GM18858 (cell line): ENCODE measurements at regions not wholly inside any gene's neighbourhood (a gene's known extent, or its start where the extent isn't known, plus 50 kb on each side); places are given as distances from the start of the nearest gene placed in this dataset.
A peak's percentile ranks its signal among the peaks of the same experiment; 100 is the strongest.
"Not testable (repeated sequence)": the region's sequence is repeated elsewhere in the genome, so short reads cannot be mapped to it uniquely, and the experiment has no call there.

Source experiments
- ATAC-seq: cut with Tn5 transposase; IDR thresholded peaks from one replicate; pipeline ENCODE4 v1.9.1; 2021; ENCODE audit not compliant: unreplicated experiment

DNA sequence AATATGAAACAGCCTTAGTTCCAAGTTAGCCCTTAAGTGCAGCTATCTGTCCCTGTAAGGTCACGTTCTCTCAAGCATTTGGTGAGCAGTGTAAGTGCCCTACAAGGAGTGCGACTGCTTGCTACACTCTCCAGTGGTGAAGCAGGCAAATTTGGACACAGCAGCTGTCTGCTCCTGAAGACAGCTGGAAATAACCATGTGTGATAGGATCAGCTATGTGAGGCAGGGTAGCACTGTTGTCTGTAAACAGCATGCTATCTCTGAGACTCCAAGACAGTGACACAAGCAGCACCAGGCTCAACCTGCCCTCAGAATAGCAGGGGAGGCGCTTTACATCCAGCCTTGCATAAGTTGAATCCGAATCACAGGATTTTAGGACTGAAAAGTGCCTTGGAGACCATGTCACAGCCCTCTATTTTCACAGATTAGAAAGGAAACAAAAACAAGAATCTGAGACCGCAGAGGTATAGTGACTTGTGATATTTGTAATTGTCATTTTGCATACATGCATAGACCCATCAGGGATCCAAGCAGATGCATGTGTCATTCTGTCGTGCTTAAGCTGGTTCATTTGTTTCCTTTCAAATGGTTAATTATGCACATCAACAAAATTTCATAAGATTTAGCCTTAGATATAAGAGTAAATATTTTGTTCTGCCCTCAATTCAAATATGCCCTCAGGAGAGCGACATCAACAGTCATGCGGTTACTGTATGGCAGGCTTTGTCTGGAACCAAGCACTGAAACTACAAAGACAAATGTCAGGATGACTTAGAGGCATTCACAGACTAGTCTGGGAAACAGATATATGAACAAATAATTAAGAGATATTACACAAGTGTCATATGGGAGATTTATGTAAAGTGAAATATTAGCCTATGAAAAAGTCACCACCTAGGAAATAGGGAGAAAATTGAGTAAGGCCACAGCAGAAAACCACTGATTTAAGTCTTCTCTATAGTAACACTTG, 134.9 kb upstream of the NRIP1 start:
- ATAC-seq = no peak

DNA sequence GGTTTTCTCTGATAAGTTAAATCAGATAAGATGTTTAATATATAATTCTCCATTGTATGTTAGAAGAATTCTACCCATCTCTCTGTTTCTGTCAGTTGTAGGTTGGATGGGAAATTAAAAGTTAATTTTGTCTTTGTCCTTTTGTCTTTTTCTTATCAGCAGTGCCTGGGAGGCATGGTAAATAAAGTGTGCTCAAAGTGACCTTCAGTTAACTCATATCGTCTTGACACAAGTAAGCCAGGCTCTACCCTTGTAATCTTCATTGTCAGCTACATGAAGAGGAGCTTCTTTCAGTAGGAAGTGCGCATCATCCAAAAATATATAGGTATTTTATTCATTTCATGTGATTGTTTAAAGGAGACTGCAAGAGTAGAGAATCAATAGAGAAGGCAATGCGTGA, 138.9 kb upstream of the NRIP1 start:
- no peak for ATAC-seq

DNA sequence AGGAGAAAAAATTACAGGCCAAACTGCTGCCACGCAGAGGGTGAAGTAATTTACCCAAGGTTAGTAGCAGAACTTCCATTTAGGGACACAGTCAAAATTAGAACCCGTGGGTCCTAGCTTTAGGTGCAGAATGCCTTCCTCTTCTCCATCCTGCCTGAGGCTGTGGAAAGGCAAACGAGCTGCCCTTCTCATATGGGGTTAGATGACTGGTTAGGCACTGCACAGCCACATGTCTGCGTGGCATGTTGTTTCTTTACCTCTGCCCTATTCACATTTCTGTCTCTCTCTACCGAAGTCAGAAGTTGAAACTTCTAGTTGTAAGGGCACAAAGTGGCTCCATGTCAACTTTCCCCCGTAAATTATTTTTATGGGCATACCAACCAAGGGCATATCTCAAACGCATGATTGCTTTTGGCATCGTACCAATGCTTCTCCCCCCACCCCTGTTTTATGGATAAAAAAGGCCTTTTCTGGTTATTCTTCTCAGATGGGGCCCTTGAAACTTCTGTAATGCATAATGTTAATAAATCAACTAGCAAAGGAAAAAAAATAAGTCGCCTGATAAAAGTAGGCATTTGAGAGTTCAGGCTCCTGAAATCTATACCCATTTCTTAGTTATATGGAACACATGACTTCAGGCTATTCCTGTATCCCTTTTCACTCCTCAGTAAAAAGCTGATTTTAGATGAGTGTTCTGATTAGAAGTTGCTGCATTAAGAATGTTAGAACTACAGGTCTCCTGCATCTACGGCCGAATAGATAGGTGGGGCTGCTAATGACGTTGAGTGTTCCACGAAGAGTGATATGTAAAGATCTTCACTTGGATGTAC, 139.6 kb upstream of the NRIP1 start:
- ATAC-seq = no peak

DNA sequence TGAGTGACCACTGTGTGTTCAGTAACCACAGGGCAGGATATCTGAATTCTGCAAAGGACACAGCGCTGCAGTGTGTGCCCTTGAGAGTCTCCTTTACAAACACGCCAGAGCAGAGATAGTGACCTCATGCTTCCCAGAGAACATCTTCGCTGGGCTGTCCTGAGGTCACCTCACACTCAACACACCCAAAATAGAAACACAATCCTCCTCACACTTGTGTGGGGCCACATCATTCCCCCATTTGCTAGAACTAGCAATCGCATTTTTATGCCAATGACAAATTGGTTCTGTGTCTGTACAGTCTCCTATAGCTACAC, 140.1 kb upstream of the NRIP1 start:
- ATAC-seq = no peak

DNA sequence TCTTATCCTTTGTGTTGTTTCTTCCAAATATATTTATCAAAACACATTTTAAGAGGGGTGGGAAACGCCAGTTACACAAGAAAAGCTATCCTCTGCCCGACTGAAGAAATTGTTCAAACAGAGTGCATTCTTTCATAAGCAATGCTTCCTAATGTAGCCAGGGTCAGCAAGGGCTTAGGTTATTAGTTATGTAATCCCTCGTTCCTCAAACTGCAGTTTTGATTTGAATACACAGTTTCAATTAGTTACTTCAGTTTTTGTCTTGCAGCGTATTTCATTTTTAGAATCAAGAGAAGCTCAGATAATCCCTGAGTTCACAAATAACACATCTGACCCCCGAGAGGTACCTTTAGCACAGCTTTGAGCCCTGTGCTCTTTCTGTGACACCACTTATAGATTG, 141.7 kb upstream of the NRIP1 start:
- peak; percentile 96 for ATAC-seq

DNA sequence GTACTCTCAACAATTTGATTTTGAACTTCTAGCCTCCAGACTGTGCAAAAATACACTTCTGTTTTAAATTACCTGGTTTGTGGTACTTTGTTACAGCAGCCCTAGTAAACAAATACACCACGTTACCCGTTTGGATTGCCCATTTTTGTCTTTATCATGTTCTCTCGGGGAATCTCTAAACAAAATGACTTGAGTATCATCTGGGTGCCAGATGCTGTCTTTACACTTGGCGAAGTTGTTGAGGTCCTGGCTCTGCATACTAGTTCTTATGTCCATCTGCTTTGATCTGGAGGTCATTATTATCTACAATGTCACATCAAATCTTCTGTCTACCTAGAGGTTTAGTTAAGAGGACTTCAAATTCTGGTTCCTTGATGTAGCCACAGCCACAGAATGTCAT, 142.4 kb upstream of the NRIP1 start:
- no peak for ATAC-seq

DNA sequence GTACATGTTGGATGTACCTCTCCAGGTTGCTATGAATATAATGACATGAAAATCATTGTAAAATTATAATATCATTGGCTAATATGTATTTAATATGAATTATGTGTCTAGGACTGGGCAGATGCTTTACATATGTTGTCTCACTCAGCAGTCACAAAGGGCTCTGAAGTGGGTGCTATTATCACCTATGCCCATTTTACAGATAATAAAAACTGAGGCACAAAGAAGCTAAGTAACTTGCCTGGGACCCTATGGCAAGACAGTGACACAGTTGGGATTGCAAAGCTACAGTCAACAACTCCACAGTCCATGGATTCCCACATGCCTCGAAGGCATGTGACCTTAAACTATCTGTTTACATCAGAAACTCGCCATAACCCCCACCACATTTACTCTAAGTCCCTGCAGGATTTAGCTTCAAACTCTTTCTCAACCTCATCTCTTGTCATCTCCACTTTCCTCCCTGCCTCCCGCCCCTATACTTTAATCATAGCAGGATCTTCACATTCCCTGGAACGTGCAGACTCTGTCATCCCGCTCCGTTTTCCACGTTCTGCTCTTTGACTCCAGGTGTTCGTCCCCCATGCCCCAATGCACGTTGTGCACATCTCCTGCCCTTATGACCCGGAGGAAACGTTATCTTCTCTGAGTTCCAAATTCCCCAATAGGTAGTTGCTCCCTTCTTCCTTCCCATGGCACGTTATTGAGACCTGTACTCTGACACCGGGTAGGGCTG, 143.0 kb upstream of the NRIP1 start:
- no peak for ATAC-seq

DNA sequence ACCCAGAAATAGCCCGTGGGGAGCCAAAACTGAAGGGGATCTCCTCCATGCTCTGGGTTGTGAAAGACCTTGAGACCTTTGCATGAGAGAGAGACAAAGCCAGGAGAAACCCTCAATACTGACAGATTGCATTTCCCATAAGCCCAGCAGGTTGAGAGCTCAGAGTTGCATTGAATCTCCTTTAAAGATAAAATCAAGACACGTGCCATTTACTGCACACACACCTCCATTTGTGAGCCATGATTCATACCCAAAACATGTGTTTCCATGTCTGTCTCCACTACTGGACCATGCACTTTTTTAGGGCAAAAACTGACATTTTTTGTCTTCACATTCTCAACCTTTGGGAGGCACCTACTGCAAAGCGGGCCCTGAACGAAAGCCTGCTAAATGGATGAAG, 144.0 kb upstream of the NRIP1 start:
- ATAC-seq = no peak

DNA sequence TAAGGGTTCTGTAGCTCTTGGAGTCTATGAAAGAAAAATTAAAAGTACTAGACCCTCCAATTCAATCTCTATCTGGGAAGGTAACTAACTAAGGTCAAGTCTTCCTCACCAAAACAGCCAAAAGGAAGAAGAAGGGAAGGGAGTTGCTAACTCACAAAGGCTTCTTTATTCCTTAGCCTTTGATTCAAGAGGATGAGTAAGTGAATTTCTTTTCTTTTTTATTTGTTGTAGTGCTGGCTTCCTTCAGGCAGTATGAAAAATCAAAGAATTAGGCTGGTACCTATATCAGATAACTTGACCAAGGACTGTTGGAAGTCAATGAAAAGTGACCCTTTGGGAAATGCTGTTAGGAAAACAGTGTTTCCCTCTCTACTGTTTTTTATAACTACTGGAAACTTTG, 144.4 kb upstream of the NRIP1 start:
- ATAC-seq = no peak

DNA sequence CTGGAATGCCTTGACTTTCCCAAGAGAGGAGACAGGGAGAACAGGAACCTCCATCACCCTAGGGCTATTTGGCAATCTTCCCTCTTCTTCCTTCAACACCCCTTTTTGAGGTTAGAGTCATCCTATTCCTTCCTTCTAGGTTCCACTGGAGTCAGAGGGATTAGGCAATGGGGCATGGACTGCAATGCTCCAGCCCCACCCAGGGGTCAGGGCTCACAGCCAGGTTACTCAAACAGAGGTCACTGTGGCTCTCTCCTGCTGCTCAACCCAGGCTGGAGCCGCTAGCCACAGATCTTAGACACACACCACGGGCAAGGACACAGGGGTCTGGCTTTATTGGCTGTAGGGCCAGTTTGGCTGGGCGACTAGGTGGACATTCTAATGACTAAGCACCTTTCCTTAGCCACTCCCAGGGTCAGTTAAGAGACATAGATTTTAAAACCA, 145.5 kb upstream of the NRIP1 start:
- ATAC-seq = no peak

DNA sequence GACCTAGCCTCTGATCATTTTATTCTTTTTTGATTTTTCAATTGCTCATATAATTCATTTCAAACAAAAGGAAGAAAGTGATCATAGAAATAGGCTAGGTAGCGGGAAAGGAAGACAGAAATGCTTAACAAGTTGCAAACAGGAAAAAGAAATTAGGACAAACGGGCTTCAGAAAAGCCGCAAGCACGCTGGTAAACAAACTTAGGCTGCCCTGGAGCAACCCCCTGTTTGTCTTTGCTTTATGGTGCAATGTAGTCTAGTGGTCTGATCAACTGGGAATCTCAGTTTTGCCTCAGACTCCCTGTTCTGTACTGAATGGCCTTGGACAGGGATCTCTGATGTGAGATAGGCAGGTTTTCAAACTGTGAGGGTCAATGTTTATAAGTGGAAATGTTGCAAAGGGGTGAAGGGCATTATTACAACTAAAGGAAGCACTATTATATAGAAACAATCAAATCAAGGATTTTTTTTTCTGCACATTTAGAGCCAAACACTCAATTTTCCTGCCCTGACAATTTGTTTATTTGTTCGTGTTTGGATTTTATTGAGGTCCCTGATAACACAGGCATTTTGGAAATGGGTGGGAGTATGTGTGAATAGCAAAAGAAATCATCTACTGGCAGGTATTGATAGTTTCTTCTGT, 146.8 kb upstream of the NRIP1 start:
- no peak for ATAC-seq

DNA sequence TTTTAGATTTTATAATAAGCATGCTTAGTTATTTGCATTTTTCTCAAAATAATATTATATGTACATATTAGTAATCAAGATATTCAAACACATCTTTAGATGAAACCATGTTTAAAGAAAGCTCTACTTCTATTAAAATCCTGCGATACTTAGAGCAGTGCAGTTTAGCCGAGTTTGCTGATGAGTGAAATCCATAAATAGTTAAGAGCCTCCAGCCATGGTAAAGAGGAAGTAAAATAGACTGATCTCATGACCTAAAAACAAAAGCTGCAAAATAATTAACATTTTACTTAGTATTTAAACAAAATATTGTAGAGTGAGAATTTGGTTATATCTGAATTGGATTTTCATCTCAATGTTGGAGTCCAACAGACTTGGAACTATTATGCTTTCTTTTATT, 147.4 kb upstream of the NRIP1 start:
- no peak for ATAC-seq

DNA sequence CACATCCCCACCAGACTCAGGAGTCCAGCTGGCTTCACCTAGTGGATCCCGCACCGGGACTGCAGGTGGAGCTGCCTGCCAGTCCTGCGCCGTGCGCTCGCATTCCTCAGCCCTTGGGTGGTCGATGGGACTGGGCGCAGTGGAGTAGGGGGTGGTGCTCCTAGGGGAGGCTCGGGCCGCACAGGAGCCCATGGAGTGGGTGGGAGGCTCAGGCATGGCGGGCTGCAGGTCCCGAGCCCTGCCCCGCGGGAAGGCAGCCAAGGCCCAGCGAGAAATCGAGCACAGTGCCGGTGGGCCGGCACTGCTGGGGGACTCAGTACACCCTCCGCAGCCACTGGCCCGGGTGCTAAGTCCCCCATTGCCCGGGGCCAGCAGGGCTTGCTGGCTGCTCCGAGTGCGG, 153.7 kb upstream of the NRIP1 start:
- ATAC-seq = not testable (repeated sequence)

DNA sequence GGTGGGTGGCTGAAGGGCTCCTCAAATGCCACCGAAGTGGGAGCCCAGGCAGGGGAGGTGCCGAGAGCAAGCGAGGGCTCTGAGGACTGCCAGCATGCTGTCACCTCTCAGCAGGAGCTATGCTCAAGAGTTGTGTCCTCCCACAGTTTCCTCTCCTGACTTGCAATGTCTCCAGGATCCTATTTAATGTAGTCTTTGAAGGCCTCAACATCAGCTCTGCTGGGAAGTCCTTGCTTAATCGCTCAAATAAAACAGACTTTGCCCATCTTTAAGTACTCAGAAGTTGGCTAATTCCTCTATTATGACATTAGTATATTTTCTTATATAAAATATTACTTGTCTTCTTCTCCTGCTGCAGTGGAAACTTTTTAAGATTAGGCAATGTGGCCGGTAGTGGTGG, 154.2 kb upstream of the NRIP1 start:
- ATAC-seq = no peak

DNA sequence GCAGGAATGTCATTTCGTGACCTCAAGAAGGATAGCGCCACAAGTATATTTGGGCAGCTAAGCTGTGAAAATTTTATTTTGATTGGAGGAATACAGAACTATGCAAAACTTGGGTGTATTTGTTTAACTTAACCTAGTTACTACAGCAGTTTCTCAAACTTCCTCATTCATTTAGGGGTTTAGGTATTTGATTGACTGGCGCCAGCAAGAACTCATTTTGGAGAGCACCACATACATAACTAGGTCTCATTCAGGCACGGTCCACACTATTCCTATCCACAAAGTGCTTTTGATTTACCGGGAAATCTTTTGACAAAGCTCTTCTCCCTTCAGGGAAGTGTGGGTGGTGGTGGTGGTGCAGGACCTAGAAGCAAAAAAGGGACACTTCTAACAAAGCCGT, 155.1 kb upstream of the NRIP1 start:
- ATAC-seq = no peak

DNA sequence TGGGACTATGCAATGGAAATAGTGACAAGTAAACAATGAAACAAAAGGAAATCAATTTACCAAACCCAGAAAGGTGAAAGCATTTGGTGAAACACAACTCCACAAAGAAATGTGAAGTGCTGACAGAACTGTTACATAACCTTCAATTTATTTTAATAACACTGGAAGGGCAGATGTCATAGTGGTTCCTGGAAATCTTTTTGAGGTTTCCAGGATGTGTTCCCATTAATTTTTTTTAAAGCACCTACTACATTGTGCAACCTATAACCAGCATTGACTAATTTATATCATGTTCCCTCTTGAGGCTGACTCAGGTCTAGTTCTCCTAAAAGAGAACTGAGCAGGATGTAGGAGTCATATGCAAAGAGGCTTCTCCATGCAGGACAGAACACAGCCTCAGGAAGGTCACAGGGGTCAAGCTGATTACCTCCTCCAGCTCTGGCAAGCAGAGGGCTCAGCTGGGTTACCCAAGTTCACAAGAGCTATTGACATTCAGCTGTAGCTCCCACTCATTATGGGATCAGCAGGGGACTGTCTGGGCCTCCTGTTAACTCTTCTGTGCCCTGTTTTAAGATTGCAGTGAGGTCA, 157.1 kb upstream of the NRIP1 start:
- ATAC-seq = peak; percentile 49

DNA sequence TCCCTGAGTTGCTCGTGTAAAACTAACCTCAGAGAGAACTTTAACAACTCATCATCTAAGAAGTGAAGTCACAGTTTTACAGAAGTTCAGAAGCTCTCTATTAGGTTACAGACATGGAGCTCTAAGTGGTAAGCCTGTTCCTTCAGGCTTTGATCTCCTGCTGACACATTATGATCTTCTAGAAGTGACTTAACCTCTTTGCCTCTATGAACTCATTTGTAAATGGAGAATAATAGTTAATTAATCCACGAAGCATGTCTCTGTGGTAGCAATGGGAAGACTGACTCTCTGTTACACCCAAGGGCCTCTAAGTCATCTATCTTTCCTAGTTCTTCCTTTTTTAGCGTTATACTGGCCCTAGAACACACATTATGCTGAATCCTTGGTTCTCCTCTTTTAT, 157.9 kb upstream of the NRIP1 start:
- ATAC-seq = no peak

DNA sequence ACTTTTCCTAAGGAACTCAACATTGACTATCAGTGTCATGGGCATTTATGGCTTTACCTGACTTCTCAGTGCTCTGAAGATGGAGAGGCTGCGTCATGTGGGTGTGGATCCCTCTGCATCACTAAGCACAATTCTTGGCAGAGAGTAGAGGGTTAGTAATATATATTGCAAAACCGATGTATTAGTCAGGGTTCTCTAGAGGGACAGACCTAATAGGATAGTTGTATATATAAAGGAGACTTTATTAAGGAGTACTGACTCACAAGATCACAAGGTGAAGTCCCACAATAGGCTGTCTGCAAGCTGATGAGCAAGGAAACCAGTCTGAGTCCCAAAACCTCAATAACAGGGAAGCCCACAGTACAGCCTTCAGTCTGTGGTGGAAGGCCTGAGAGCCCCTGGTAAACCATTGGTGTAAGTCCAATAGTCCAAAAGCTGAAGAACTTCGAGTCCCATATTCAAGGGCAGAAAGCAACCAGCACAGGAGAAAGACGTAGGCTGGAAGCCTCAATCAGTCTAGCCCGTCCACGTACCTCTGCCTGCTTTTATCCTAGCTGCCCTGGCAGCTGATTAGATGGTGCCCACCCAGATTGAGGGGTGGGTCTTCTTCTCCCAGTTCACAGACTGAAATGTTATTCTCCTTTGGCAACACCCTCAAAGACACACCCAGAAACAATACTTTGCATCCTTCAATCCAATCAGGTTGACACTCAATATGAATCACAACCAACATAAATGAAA, 159.7 kb upstream of the NRIP1 start:
- no peak for ATAC-seq

DNA sequence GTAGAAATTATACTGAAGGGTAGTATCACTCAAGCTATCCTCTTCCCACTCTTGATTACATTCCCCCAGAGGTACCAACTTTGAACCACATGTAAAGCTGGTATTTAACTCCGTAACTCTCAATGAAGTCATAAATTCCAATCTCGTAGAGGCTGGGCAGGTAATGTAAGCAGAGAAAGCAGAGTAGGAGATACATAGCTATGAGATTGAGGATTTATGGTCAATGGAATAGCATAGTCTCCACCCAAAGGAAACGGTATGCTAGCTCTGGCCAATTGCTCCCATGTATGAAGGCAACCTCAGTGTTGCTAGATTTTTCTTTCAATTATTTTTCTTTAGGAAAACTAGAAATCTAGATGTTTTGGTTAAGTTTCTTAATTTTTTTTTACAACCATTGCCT, 163.1 kb upstream of the NRIP1 start:
- no peak for ATAC-seq

DNA sequence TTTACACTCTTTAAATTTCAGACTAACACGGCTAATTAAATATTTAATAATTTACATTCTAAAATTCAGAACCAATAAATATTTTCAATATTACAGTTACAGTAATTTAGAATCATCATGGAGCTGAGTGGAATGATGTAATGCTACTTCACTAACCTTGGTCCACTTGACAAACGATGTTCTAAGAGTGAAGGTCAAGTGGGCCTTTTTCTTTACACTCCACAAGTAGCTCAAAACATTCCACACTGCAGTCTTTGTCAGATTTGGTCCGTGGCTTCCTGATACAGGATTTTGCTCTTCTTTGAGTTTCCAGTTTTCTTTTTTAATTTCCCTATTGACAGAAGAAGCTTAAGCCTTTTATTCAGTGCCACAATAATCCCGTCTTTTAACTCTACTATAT, 164.6 kb upstream of the NRIP1 start:
- no peak for ATAC-seq
